ENCODE measurements at regions not wholly inside any gene's neighbourhood (a gene's known extent, or its start where the extent isn't known, plus 50 kb on each side); places are given as distances from the start of the nearest gene placed in this dataset.
"Not testable (repeated sequence)": the region's sequence is repeated elsewhere in the genome, so short reads cannot be mapped to it uniquely, and the experiment has no call there.

DNA sequence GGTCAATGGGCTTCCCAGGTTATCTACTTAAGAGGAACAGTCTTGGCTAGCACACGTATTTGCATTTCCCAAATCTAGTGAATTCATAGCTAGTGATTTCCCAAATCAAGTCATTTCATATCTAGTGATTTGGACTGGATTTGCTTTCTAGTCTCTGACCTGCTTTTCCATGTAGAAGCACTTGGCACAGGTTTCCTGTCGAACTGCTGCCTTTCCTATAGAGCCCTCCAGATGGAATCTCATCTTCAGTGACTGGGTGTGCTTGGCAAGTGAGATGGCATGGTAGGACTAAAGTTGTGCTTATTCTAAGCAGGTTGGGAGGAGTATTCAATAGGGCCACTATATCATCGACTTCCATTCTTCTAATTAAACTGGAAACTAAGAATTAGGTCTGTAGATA, 94.7 kb downstream of the CCNG2 start:
- no peak overlapping the region for H3K4me3 ChIP-seq (ENCODE audit: low read depth, low read length)
- no peaks in the 10 kb centered on the region for H3K4me1 ChIP-seq (ENCODE audit: control insufficient read depth, insufficient read depth, low read length)
- no peaks in the 10 kb centered on the region for H3K9me3 ChIP-seq (ENCODE audit: control insufficient read depth, insufficient read depth, low read depth, low read length)
- POLR2A ChIA-PET = no interaction called here
- no peaks in the 10 kb centered on the region for H3K36me3 ChIP-seq (ENCODE audit: control insufficient read depth in 2 of 2, insufficient read depth in 1 of 2, low read length in 2 of 2)
- TF ChIP-seq ZBTB48 (tag by site-specific recombination; IDR thresholded peaks at IDR 0.05) (no peak), PATZ1 (tag by site-specific recombination; IDR thresholded peaks at IDR 0.05) (no peak), ZSCAN4 (tag by site-specific recombination; IDR thresholded peaks at IDR 0.05) (no peak), SP7 (tag by site-specific recombination; IDR thresholded peaks at IDR 0.05) (no peak), ZNF19 (tag by site-specific recombination; IDR thresholded peaks at IDR 0.05; ENCODE audit: low read depth) (no peak), ZNF121 (tag by site-specific recombination; IDR thresholded peaks at IDR 0.05) (no peak), ZSCAN23 (tag by site-specific recombination; IDR thresholded peaks at IDR 0.05) (no peak), ZNF692 (tag by site-specific recombination; IDR thresholded peaks at IDR 0.05) (no peak), ZIC2 (tag by site-specific recombination; IDR thresholded peaks at IDR 0.05) (no peak), YY1 (tag by site-specific recombination; IDR thresholded peaks at IDR 0.05) (no peak), ZNF529 (tag by site-specific recombination; IDR thresholded peaks at IDR 0.05; ENCODE audit: insufficient replicate concordance) (no peak), ZNF558 (tag by site-specific recombination; IDR thresholded peaks at IDR 0.05) (no peak)
- TF ChIP-seq, protein P1, sequence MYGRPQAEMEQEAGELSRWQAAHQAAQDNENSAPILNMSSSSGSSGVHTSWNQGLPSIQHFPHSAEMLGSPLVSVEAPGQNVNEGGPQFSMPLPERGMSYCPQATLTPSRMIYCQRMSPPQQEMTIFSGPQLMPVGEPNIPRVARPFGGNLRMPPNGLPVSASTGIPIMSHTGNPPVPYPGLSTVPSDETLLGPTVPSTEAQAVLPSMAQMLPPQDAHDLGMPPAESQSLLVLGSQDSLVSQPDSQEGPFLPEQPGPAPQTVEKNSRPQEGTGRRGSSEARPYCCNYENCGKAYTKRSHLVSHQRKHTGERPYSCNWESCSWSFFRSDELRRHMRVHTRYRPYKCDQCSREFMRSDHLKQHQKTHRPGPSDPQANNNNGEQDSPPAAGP (tag by site-specific recombination; IDR thresholded peaks at IDR 0.05) = no peak
- TF ChIP-seq, protein P2, sequence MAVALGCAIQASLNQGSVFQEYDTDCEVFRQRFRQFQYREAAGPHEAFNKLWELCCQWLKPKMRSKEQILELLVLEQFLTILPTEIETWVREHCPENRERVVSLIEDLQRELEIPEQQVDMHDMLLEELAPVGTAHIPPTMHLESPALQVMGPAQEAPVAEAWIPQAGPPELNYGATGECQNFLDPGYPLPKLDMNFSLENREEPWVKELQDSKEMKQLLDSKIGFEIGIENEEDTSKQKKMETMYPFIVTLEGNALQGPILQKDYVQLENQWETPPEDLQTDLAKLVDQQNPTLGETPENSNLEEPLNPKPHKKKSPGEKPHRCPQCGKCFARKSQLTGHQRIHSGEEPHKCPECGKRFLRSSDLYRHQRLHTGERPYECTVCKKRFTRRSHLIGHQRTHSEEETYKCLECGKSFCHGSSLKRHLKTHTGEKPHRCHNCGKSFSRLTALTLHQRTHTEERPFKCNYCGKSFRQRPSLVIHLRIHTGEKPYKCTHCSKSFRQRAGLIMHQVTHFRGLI (tag by site-specific recombination; IDR thresholded peaks at IDR 0.05) = no peak
- H3K27ac ChIP-seq (ENCODE audit: extremely low read depth, low read depth, low read length) = no peak overlapping the region
- CTCF ChIA-PET = interaction anchor here (0.6 to 0.7 kb wide), 2 partner anchors 57 to 133 kb away, joined by 4 read pairs; no protein-coding TSS in a partner anchor

- TF ChIP-seq, protein P3, sequence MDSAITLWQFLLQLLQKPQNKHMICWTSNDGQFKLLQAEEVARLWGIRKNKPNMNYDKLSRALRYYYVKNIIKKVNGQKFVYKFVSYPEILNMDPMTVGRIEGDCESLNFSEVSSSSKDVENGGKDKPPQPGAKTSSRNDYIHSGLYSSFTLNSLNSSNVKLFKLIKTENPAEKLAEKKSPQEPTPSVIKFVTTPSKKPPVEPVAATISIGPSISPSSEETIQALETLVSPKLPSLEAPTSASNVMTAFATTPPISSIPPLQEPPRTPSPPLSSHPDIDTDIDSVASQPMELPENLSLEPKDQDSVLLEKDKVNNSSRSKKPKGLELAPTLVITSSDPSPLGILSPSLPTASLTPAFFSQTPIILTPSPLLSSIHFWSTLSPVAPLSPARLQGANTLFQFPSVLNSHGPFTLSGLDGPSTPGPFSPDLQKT (IDR thresholded peaks at IDR 0.05; ENCODE audit: borderline replicate concordance, low read depth, low read length) = no peak
- TF ChIP-seq ZNF24 (tag by site-specific recombination; IDR thresholded peaks at IDR 0.05) (no peak), ZNF837 (tag by site-specific recombination; IDR thresholded peaks at IDR 0.05) (no peak), PRDM1 (tag by site-specific recombination; IDR thresholded peaks at IDR 0.05) (no peak), ZNF521 (tag by site-specific recombination; IDR thresholded peaks at IDR 0.05) (no peak), MEIS1 (CRISPR knock-in tag; IDR thresholded peaks at IDR 0.05; ENCODE audit: borderline replicate concordance) (no peak)
- TF ChIP-seq, protein P4, sequence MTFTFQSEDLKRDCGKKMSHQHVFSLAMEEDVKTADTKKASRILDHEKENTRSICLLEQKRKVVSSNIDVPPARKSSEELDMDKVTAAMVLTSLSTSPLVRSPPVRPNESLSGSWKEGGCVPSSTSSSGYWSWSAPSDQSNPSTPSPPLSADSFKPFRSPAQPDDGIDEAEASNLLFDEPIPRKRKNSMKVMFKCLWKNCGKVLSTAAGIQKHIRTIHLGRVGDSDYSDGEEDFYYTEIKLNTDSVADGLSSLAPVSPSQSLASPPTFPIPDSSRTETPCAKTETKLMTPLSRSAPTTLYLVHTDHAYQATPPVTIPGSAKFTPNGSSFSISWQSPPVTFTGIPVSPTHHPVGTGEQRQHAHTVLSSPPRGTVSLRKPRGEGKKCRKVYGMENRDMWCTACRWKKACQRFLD (tag by site-specific recombination; IDR thresholded peaks at IDR 0.05) = no peak
- CTCF ChIA-PET = interaction anchor here (0.5 kb wide), 1 partner anchor 26 kb away, joined by 3 read pairs; no protein-coding TSS in a partner anchor
- no peak overlapping the region for H3K4me3 ChIP-seq (ENCODE audit: low read depth, low read length)
Measured at GRCh38 chr4:77263247-77263646, 106.2 kb downstream of the CCNG2 start.

DNA sequence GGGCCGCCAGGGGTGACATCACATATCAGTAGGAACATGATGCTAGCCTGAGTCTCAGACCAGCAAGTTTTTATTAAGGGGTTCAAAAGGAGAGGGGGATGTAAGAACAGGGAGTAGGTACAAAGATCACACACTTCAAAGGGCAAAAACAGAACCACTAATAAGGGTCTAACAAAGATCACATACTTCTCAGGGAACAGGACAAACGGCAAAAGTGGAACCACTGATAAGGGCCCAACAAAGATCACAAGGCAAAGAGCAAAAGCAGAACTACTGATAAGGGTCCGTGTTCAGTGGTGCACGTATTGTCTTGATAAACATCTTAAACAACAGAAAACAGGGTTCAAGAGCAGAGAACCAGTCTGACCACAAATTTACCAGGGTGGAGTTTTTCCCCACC, 107.0 kb downstream of the CCNG2 start:
- H3K4me3 ChIP-seq (ENCODE audit: low read depth, low read length); H3K4me1 ChIP-seq (ENCODE audit: control insufficient read depth, insufficient read depth, low read length); H3K9me3 ChIP-seq (ENCODE audit: control insufficient read depth, insufficient read depth, low read depth, low read length); H3K27ac ChIP-seq (ENCODE audit: extremely low read depth, low read depth, low read length); H3K36me3 ChIP-seq (ENCODE audit: control insufficient read depth in 2 of 2, insufficient read depth in 1 of 2, low read length in 2 of 2); CTCF ChIA-PET; POLR2A ChIA-PET: not testable (repeated sequence)

More at GRCh38 chr4:77263247-77263646, 106.2 kb downstream of the CCNG2 start:
- Histone ChIP-seq H3K27ac (ENCODE audit: extremely low read depth, low read depth, low read length) (no peak overlapping the region), H3K9me3 (ENCODE audit: control insufficient read depth, insufficient read depth, low read depth, low read length) (no peaks in the 10 kb centered on the region), H3K4me1 (ENCODE audit: control insufficient read depth, insufficient read depth, low read length) (no peaks in the 10 kb centered on the region), H3K36me3 (ENCODE audit: control insufficient read depth in 2 of 2, insufficient read depth in 1 of 2, low read length in 2 of 2) (no peaks in the 10 kb centered on the region)
- POLR2A ChIA-PET = no interaction called here
